K562 (cell line): ENCODE measurements at regions not wholly inside any gene's neighbourhood (a gene's known extent, or its start where the extent isn't known, plus 50 kb on each side); places are given as distances from the start of the nearest gene placed in this dataset.

Source experiments
- ATAC-seq: fragments of 200-7000 bp; cut with Tn5 transposase; 3 replicates; pipeline ENCODE4 v1.9.1; 2020; ENCODE audit warnings: moderate library complexity
- BruUV-seq: library from RNA; stranded (reverse); fragments of 400-500 nt; replicated peaks from 2 replicates; lab custom pipeline; 2021; lab: Mats Ljungman, UMichigan
- CTCF ChIA-PET: fragments of 300-600 bp; formaldehyde crosslinking; extraction: SDS; loops from one replicate; lab custom pipeline; 2021; ENCODE audit warnings: low intra/inter-chr PET ratio; lab: Yijun Ruan, JAX
- POLR2A ChIA-PET: fragments of 300-600, 350-650 bp; sonication (Branson Sonifier 250); formaldehyde crosslinking; extraction: SDS; loops from one replicate; lab custom pipeline; 2021; ENCODE audit warnings: antibody characterized with exemption, inconsistent platforms; lab: Yijun Ruan, JAX
- DNase-seq, 4 experiments: peaks; one replicate each; pipeline versions ENCODE4 v3.0.0 to v3.0.0-alpha.2; 2011 to 2018; ENCODE audit warnings: low spot score in 3 of 4, mixed read lengths in 3 of 4; ENCODE audit errors: extremely low read depth in 1 of 4
- FAIRE-seq: peaks from 2 replicates; lab custom pipeline; 2011; peaks lifted over from hg19 to GRCh38; lab: Jason Lieb, UNC
- H2AFZ ChIP-seq: 2 replicates; pipeline ENCODE4 v1.6.0; 2011; ENCODE audit warnings: low read depth, low read length, control low read depth, inconsistent platforms
- H3K27ac ChIP-seq: fragments of 200-600 bp; 3 replicates; pipeline ENCODE4 v1.8.0; 2011; ENCODE audit warnings: low read depth, mild to moderate bottlenecking, control low read depth, inconsistent platforms, low read length, moderate library complexity, mixed read lengths; ENCODE audit errors: extremely low read depth
- H3K27me3 ChIP-seq, 2 experiments: fragments of 300-600 bp in 1 of 2; 2 replicates in 1 of 2; 3 replicates in 1 of 2; pipeline versions ENCODE4 v1.6.0 to v1.8.0; 2011; ENCODE audit warnings: inconsistent platforms in 2 of 2, low read length in 2 of 2, mild to moderate bottlenecking in 1 of 2, mixed read lengths in 1 of 2, moderate library complexity in 1 of 2; ENCODE audit not compliant: control insufficient read depth in 2 of 2, insufficient read depth in 2 of 2
- H3K36me3 ChIP-seq: fragments of 300-600 bp; 3 replicates; pipeline ENCODE4 v1.8.0; 2011; ENCODE audit warnings: mild to moderate bottlenecking, low read length, inconsistent platforms; ENCODE audit not compliant: control insufficient read depth, insufficient read depth
- H3K4me1 ChIP-seq, 2 experiments: fragments of 200-600 bp in 1 of 2; replicated peaks in 1 of 2; 2 replicates in 1 of 2; 3 replicates in 1 of 2; pipeline versions ENCODE4 v1.5.1 to v1.8.0; 2011; ENCODE audit warnings: inconsistent platforms in 2 of 2, low read length in 2 of 2, mild to moderate bottlenecking in 1 of 2, mixed read lengths in 1 of 2, moderate library complexity in 1 of 2; ENCODE audit not compliant: control insufficient read depth in 2 of 2, insufficient read depth in 2 of 2
- H3K4me2 ChIP-seq: 2 replicates; pipeline ENCODE4 v1.6.1; 2011; ENCODE audit warnings: low read length, control low read depth, inconsistent platforms, mixed read lengths; ENCODE audit not compliant: insufficient read depth
- H3K4me3 ChIP-seq: fragments of 200-600 bp; sonication (generic), shearing (Covaris generic); 2 replicates; pipeline ENCODE4 v1.5.1; 2016; ENCODE audit warnings: control low read depth, inconsistent platforms
- H3K79me2 ChIP-seq: fragments of 200-600 bp; 3 replicates; pipeline ENCODE4 v1.8.0; 2011; ENCODE audit warnings: low read length, inconsistent platforms; ENCODE audit not compliant: control insufficient read depth, insufficient read depth
- H3K9ac ChIP-seq, 2 experiments: 2 replicates each; pipeline versions ENCODE4 v1.6.0 to v1.6.1; 2011; ENCODE audit warnings: low read depth in 2 of 2, low read length in 2 of 2, control low read depth in 1 of 2, inconsistent platforms in 1 of 2, mild to moderate bottlenecking in 1 of 2, mixed read lengths in 1 of 2; ENCODE audit not compliant: insufficient read depth in 1 of 2
- H3K9me1 ChIP-seq: one replicate; pipeline ENCODE4 v1.6.0; 2011; ENCODE audit warnings: inconsistent platforms, mild to moderate bottlenecking, low read length, moderate library complexity; ENCODE audit not compliant: control insufficient read depth, insufficient read depth
- H3K9me3 ChIP-seq: replicated peaks from 2 replicates; pipeline ENCODE4 v1.5.1; 2011; ENCODE audit warnings: low read depth, low read length, inconsistent platforms; ENCODE audit not compliant: control insufficient read depth, insufficient read depth
- H4K20me1 ChIP-seq: replicated peaks from 2 replicates; pipeline ENCODE4 v1.6.1; 2011; ENCODE audit warnings: low read length, inconsistent platforms, mixed read lengths; ENCODE audit not compliant: control insufficient read depth, insufficient read depth
- ETV6 ChIP-seq, 3 experiments: fragments of 150-350 bp in 1 of 3; sonication (generic) in 1 of 3; formaldehyde crosslinking in 1 of 3; IDR thresholded peaks; 2 replicates each; pipeline versions ENCODE4 v1.6.1 to v1.8.0; 2014 to 2022; ENCODE audit warnings: borderline replicate concordance in 2 of 3, low read depth in 2 of 3, antibody characterized with exemption in 1 of 3, low read length in 1 of 3, mild to moderate bottlenecking in 1 of 3, missing genetic modification reagents in 1 of 3
- HDAC6 ChIP-seq: IDR thresholded peaks from 2 replicates; pipeline ENCODE4 v1.6.1; 2012; ENCODE audit warnings: low read depth, mild to moderate bottlenecking, control low read depth, inconsistent platforms, low read length, moderate library complexity
- HDGF ChIP-seq: fragments of 450-650 bp; IDR thresholded peaks from 2 replicates; pipeline ENCODE4 v1.6.1; 2016
- LEF1 ChIP-seq: fragments of 450-650 bp; IDR thresholded peaks from 2 replicates; pipeline ENCODE4 v1.6.1; 2016; ENCODE audit warnings: mild to moderate bottlenecking
- MAFG ChIP-seq: fragments of 450-650 bp; conservative IDR thresholded peaks from 2 replicates; pipeline ENCODE4 v1.6.1; 2016; ENCODE audit warnings: missing genetic modification characterization, missing compliant biosample characterization
- PHF21A ChIP-seq: fragments of 450-650 bp; IDR thresholded peaks from 2 replicates; pipeline ENCODE4 v1.6.1; 2017; ENCODE audit warnings: low read depth, borderline replicate concordance
- POLR2AphosphoS5 ChIP-seq: IDR thresholded peaks from 2 replicates; pipeline ENCODE4 v1.6.1; 2011; ENCODE audit warnings: mild to moderate bottlenecking, low read depth, low read length, moderate library complexity; ENCODE audit not compliant: control insufficient read depth, insufficient read depth
- RB1 ChIP-seq: fragments of 450-650 bp; IDR thresholded peaks from 2 replicates; pipeline ENCODE4 v1.6.1; 2017; ENCODE audit warnings: low read depth, mild to moderate bottlenecking
- SIN3B ChIP-seq: fragments of 450-650 bp; IDR thresholded peaks from 2 replicates; pipeline ENCODE4 v1.6.1; 2017; ENCODE audit warnings: low read depth, mild to moderate bottlenecking, moderate library complexity
- SMARCE1 ChIP-seq: fragments of 450-650 bp; IDR thresholded peaks from 2 replicates; pipeline ENCODE4 v1.7.1; 2016; ENCODE audit warnings: mild to moderate bottlenecking
- WHSC1 ChIP-seq: IDR thresholded peaks from one replicate; pipeline ENCODE4 v1.6.1; 2012; ENCODE audit warnings: low read length, control low read depth, inconsistent platforms
- ZC3H4 ChIP-seq: sonication (generic); formaldehyde crosslinking; IDR thresholded peaks from 2 replicates; pipeline ENCODE4 v1.9.0; 2021; ENCODE audit warnings: missing genetic modification reagents, borderline replicate concordance
- ZEB2 ChIP-seq: fragments of 450-650 bp; IDR thresholded peaks from 2 replicates; pipeline ENCODE4 v1.6.1; 2016
- ZNF124 ChIP-seq: sonication (generic); formaldehyde crosslinking; IDR thresholded peaks from 2 replicates; pipeline ENCODE4 v1.8.1; 2022; ENCODE audit warnings: missing genetic modification reagents
- ZNF224 ChIP-seq: sonication (generic); formaldehyde crosslinking; IDR thresholded peaks from 2 replicates; pipeline ENCODE4 v1.8.0; 2022; ENCODE audit warnings: mild to moderate bottlenecking, missing genetic modification reagents
- WGBS: fragments of 100-300 bp; shearing (Covaris generic); methylation state at CpG from one replicate; pipeline ENCODE4 v1.1.6; 2016; ENCODE audit warnings: low coverage, mixed read lengths; ENCODE audit not compliant: insufficient coverage; ENCODE audit errors: missing lambda C conversion rate; 5-methylcytosine and 5-hydroxymethylcytosine counted together
- in situ Hi-C: fragments of 300-500 bp; cut with MboI; formaldehyde crosslinking; loops from 4 replicates; pipeline ENCODE4 v1.15.0; 2018; ENCODE audit warnings: inconsistent platforms, mixed read lengths
- intact Hi-C: fragments of 100-400 bp; cut with micrococcal nuclease; formaldehyde crosslinking; loops from 2 replicates; pipeline ENCODE4 v1.14.2; 2022
- TF ChIP-seq, protein P1 (sequence below): sonication (generic); formaldehyde crosslinking; IDR thresholded peaks from 2 replicates; pipeline ENCODE4 v1.8.1; 2023; ENCODE audit warnings: missing genetic modification reagents, mild to moderate bottlenecking, borderline replicate concordance
- TF ChIP-seq, protein P2 (sequence below): fragments of 450-650 bp; IDR thresholded peaks from 2 replicates; pipeline ENCODE4 v1.6.1; 2014; ENCODE audit warnings: low read depth, mild to moderate bottlenecking, moderate library complexity, borderline replicate concordance

DNA sequence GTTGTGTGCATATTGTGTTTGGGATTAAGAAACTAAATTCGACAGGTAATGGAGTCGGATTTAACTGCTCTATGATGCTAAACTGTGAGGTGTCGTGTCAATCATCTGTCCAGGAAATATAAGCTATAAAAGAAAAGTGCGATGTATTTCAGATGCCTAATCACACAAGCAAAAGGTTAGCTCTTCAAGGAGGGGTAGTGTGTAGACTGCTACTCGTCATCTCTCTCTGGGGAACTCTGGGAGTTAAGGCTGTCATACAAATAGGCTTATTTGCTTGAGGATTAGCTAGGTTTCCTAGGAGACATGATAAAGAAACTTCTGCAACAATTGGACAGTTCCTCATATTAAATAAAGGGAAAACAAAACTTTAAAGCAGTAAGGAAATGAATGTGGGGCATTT, 462.1 kb downstream of the OLFM4 start (continued):
- TF ChIP-seq HDAC6 (no peak), ZEB2 (no peak)
- TF ChIP-seq, protein P1, sequence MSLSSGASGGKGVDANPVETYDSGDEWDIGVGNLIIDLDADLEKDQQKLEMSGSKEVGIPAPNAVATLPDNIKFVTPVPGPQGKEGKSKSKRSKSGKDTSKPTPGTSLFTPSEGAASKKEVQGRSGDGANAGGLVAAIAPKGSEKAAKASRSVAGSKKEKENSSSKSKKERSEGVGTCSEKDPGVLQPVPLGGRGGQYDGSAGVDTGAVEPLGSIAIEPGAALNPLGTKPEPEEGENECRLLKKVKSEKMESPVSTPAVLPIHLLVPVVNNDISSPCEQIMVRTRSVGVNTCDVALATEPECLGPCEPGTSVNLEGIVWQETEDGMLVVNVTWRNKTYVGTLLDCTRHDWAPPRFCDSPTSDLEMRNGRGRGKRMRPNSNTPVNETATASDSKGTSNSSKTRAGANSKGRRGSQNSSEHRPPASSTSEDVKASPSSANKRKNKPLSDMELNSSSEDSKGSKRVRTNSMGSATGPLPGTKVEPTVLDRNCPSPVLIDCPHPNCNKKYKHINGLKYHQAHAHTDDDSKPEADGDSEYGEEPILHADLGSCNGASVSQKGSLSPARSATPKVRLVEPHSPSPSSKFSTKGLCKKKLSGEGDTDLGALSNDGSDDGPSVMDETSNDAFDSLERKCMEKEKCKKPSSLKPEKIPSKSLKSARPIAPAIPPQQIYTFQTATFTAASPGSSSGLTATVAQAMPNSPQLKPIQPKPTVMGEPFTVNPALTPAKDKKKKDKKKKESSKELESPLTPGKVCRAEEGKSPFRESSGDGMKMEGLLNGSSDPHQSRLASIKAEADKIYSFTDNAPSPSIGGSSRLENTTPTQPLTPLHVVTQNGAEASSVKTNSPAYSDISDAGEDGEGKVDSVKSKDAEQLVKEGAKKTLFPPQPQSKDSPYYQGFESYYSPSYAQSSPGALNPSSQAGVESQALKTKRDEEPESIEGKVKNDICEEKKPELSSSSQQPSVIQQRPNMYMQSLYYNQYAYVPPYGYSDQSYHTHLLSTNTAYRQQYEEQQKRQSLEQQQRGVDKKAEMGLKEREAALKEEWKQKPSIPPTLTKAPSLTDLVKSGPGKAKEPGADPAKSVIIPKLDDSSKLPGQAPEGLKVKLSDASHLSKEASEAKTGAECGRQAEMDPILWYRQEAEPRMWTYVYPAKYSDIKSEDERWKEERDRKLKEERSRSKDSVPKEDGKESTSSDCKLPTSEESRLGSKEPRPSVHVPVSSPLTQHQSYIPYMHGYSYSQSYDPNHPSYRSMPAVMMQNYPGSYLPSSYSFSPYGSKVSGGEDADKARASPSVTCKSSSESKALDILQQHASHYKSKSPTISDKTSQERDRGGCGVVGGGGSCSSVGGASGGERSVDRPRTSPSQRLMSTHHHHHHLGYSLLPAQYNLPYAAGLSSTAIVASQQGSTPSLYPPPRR (CRISPR knock-in tag), result no peak
- TF ChIP-seq, protein P2, sequence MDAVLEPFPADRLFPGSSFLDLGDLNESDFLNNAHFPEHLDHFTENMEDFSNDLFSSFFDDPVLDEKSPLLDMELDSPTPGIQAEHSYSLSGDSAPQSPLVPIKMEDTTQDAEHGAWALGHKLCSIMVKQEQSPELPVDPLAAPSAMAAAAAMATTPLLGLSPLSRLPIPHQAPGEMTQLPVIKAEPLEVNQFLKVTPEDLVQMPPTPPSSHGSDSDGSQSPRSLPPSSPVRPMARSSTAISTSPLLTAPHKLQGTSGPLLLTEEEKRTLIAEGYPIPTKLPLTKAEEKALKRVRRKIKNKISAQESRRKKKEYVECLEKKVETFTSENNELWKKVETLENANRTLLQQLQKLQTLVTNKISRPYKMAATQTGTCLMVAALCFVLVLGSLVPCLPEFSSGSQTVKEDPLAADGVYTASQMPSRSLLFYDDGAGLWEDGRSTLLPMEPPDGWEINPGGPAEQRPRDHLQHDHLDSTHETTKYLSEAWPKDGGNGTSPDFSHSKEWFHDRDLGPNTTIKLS, result no peak
- TF ChIP-seq, all 486 proteins: peak for 0

DNA sequence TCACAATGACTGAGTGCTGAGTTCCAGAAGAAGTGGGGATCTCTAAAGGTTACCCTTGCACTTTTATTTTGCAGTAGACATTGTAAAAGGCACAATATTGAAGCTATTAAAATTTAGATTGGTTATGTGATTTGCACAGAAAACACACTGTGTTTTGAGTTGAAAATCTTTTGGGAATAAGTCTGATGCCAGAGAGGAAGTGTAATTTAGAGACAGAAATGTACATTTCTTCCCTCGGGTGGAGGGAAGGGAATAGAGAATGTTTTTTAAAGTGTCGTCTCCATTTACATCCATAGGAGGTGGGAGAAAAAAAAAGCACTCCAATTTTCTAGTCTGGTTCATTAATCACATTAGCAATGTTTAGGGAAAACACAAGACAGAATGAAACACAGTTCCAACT, 465.8 kb downstream of the OLFM4 start:
- H3K9me3 ChIP-seq, result no peaks in the 10 kb centered on the region
- 0% methylated on average over 2 of the region's 2 CpGs for WGBS
- BruUV-seq, result no TSS peak
- intact Hi-C loops, result no loop called here
- H3K27ac ChIP-seq, result no peak overlapping the region
- H3K9me1 ChIP-seq, result no peaks in the 10 kb centered on the region
- no peak overlapping the region for H3K9ac ChIP-seq
- no peak for FAIRE-seq
- H3K79me2 ChIP-seq, result no peaks in the 10 kb centered on the region
- no peaks in the 10 kb centered on the region for H3K4me1 ChIP-seq
- H3K27me3 ChIP-seq, result no peaks in the 10 kb centered on the region
- in situ Hi-C loops, result no loop called here
- POLR2A ChIA-PET, result no interaction called here
- no peaks in the 10 kb centered on the region for H3K36me3 ChIP-seq
- CTCF ChIA-PET, result interaction anchor here (0.7 kb wide), 1 partner anchor 104 kb away, joined by 3 read pairs; no protein-coding TSS in a partner anchor
- H4K20me1 ChIP-seq, result no peaks in the 10 kb centered on the region
- DNase-seq, result no peak
- ATAC-seq, result no peak
- H3K4me2 ChIP-seq, result no peak overlapping the region
- H2AFZ ChIP-seq, result no peak overlapping the region
- H3K4me3 ChIP-seq, result no peak overlapping the region
- no peak for TF ChIP-seq ZNF224
- no peak for TF ChIP-seq POLR2AphosphoS5
- TF ChIP-seq LEF1, result no peak
- TF ChIP-seq ZNF124, result no peak
- no peak for TF ChIP-seq SIN3B
- TF ChIP-seq PHF21A, result no peak
- TF ChIP-seq MAFG, result no peak
- no peak for TF ChIP-seq RB1
- no peak for TF ChIP-seq ETV6 (IDR thresholded peaks at IDR 0.05; ENCODE audit: borderline replicate concordance in 1 of 2, low read depth in 2 of 2, low read length in 1 of 2)
- no peak for TF ChIP-seq ETV6 (CRISPR knock-in tag; IDR thresholded peaks at IDR 0.05; ENCODE audit: borderline replicate concordance)
- TF ChIP-seq WHSC1, result no peak
- no peak for TF ChIP-seq HDGF
- TF ChIP-seq SMARCE1, result no peak
- TF ChIP-seq ZC3H4 (CRISPR knock-in tag), result no peak
